CD4-positive, alpha-beta T cell (primary cell): ENCODE measurements at regions not wholly inside any gene's neighbourhood (a gene's known extent, or its start where the extent isn't known, plus 50 kb on each side); places are given as distances from the start of the nearest gene placed in this dataset.

Experiments used
- ATAC-seq: fragments of 200-7000 bp; cut with Tn5 transposase; one replicate; pipeline ENCODE4 v1.10.0; 2022; ENCODE audit warnings: mild to moderate bottlenecking; ENCODE audit not compliant: poor library complexity
- CTCF ChIA-PET: fragments of 350-600 bp; sonication (Branson Sonifier 250); formaldehyde crosslinking; loops from one replicate; lab custom pipeline; 2021; ENCODE audit warnings: antibody characterized with exemption, inconsistent platforms; lab: Charles Lee
- POLR2A ChIA-PET: fragments of 350-600 bp; sonication (Branson Sonifier 250); formaldehyde crosslinking; loops from one replicate; lab custom pipeline; 2021; ENCODE audit warnings: antibody characterized with exemption, inconsistent platforms; lab: Charles Lee
- DNase-seq, 14 experiments: peaks; one replicate each; pipeline ENCODE4 v3.0.0-alpha.2; 2013 to 2020; ENCODE audit warnings: mixed read lengths in 2 of 14
- H3K27ac ChIP-seq, 2 donors: one replicate each; pipeline versions ENCODE4 v1.5.1 to v1.7.0; 2013; ENCODE audit warnings: low read length in 2 of 2, low read depth in 1 of 2, mild to moderate bottlenecking in 1 of 2
- H3K27me3 ChIP-seq, 2 experiments: 1 replicate in 1 of 2; 2 replicates in 1 of 2; pipeline versions ENCODE4 v1.6.1 to v1.7.0; 2013; ENCODE audit warnings: low read length in 2 of 2, control low read depth in 1 of 2, mild to moderate bottlenecking in 1 of 2, moderate library complexity in 1 of 2; ENCODE audit not compliant: insufficient read depth in 2 of 2, control insufficient read depth in 1 of 2
- H3K36me3 ChIP-seq: one replicate; pipeline ENCODE4 v1.6.1; 2013; ENCODE audit warnings: low read length, control low read depth; ENCODE audit not compliant: insufficient read depth
- H3K4me1 ChIP-seq: one replicate; pipeline ENCODE4 v1.6.1; 2013; ENCODE audit warnings: low read length, control low read depth; ENCODE audit not compliant: insufficient read depth
- H3K4me3 ChIP-seq: one replicate; pipeline ENCODE4 v1.5.1; 2013; ENCODE audit warnings: mild to moderate bottlenecking, low read length, moderate library complexity
- H3K9me3 ChIP-seq, 2 experiments: 1 replicate in 1 of 2; 2 replicates in 1 of 2; pipeline versions ENCODE4 v1.6.1 to v1.7.0; 2013; ENCODE audit warnings: low read length in 2 of 2, mild to moderate bottlenecking in 2 of 2, control low read depth in 1 of 2, moderate library complexity in 1 of 2; ENCODE audit not compliant: control insufficient read depth in 1 of 2, insufficient read depth in 1 of 2
- H3K27ac Mint-ChIP-seq: one replicate; pipeline ENCODE4 v1.8.0; 2020; ENCODE audit warnings: mixed read lengths
- H3K27me3 Mint-ChIP-seq: one replicate; pipeline ENCODE4 v1.8.0; 2021; ENCODE audit warnings: mixed read lengths
- H3K36me3 Mint-ChIP-seq: one replicate; pipeline ENCODE4 v1.8.0; 2021; ENCODE audit warnings: low read depth, mixed read lengths
- H3K4me1 Mint-ChIP-seq: one replicate; pipeline ENCODE4 v1.8.0; 2021; ENCODE audit warnings: low read depth, mixed read lengths
- H3K4me3 Mint-ChIP-seq: one replicate; pipeline ENCODE4 v1.8.0; 2020; ENCODE audit warnings: mild to moderate bottlenecking, mixed read lengths
- H3K9me3 Mint-ChIP-seq: one replicate; pipeline ENCODE4 v1.8.0; 2020; ENCODE audit warnings: mixed read lengths
- CTCF ChIP-seq: fragments of 200-600 bp; IDR thresholded peaks from one replicate; pipeline ENCODE4 v1.8.0; 2022; ENCODE audit warnings: antibody characterized with exemption, mild to moderate bottlenecking
- intact Hi-C, 2 experiments: fragments of 100-400 bp; cut with DNase I in 1 of 2; cut with micrococcal nuclease in 1 of 2; formaldehyde crosslinking; loops; one replicate each; pipeline versions ENCODE4 v1.15.1 to v1.9.0; 2023 to 2025; cut with DNase I, micrococcal nuclease

- ATAC-seq: no peak
- Mint-ChIP-seq H3K27ac (no peak overlapping the region), H3K4me1 (no peaks in the 10 kb centered on the region), H3K27me3 (no peaks in the 10 kb centered on the region), H3K9me3 (peaks cover 18% of the 10 kb centered on the region), H3K4me3 (no peak overlapping the region), H3K36me3 (no peaks in the 10 kb centered on the region)
- Histone ChIP-seq H3K27me3 (no peaks in the 10 kb centered on the region), H3K9me3 (no peaks in the 10 kb centered on the region), H3K4me3 (no peak overlapping the region), H3K4me1 (no peaks in the 10 kb centered on the region), H3K27ac (no peak overlapping the region), H3K36me3 (no peaks in the 10 kb centered on the region)
- DNase-seq: no peak
- intact Hi-C loops: no loop called here
- TF ChIP-seq CTCF: no peak
- POLR2A ChIA-PET: no interaction called here
- CTCF ChIA-PET: no interaction called here
These were observed 1166.2 kb downstream of the DNAJB9 start for GRCh38 chr7:109735881-109736280.

GRCh38 chr7:109745677-109746410, 1176.2 kb downstream of the DNAJB9 start:
- ChIA-PET POLR2A (no interaction called here), CTCF (no interaction called here)
- H3K4me3 Mint-ChIP-seq: no peak overlapping the region
- H3K27me3 Mint-ChIP-seq: no peaks in the 10 kb centered on the region
- ATAC-seq: no peak
- Histone ChIP-seq H3K36me3 (no peaks in the 10 kb centered on the region), H3K4me3 (no peak overlapping the region), H3K9me3 (no peaks in the 10 kb centered on the region), H3K27me3 (no peaks in the 10 kb centered on the region), H3K4me1 (no peaks in the 10 kb centered on the region), H3K27ac (no peak overlapping the region)
- TF ChIP-seq CTCF: no peak
- no peaks in the 10 kb centered on the region for H3K36me3 Mint-ChIP-seq
- no peak for DNase-seq
- H3K4me1 Mint-ChIP-seq: no peaks in the 10 kb centered on the region
- H3K27ac Mint-ChIP-seq: no peak overlapping the region
- peaks cover 4% of the 10 kb centered on the region for H3K9me3 Mint-ChIP-seq
- intact Hi-C loops: no loop called here

GRCh38 chr7:109751241-109751640, 1181.6 kb downstream of the DNAJB9 start:
- H3K27ac ChIP-seq: no peak overlapping the region
- no peak for DNase-seq
- no peak for ATAC-seq
- no peak overlapping the region for H3K4me3 ChIP-seq
- no peaks in the 10 kb centered on the region for H3K4me1 Mint-ChIP-seq
- H3K27me3 Mint-ChIP-seq: no peaks in the 10 kb centered on the region
- H3K4me1 ChIP-seq: no peaks in the 10 kb centered on the region
- no peak overlapping the region for H3K27ac Mint-ChIP-seq
- H3K9me3 ChIP-seq: no peaks in the 10 kb centered on the region
- no peak overlapping the region for H3K4me3 Mint-ChIP-seq
- intact Hi-C loops: no loop called here
- CTCF ChIA-PET: no interaction called here
- peaks cover 11% of the 10 kb centered on the region for H3K9me3 Mint-ChIP-seq
- no peaks in the 10 kb centered on the region for H3K36me3 Mint-ChIP-seq
- H3K27me3 ChIP-seq: no peaks in the 10 kb centered on the region
- POLR2A ChIA-PET: no interaction called here
- H3K36me3 ChIP-seq: no peaks in the 10 kb centered on the region
- no peak for TF ChIP-seq CTCF
